ENCODE measurements at regions not wholly inside any gene's neighbourhood (a gene's known extent, or its start where the extent isn't known, plus 50 kb on each side); places are given as distances from the start of the nearest gene placed in this dataset.
"Not testable (repeated sequence)": the region's sequence is repeated elsewhere in the genome, so short reads cannot be mapped to it uniquely, and the experiment has no call there.

GRCh38 chr9:85843949-85844348 lies 97.0 kb upstream of the NAA35 start:
- not testable (repeated sequence) for TF ChIP-seq SPI1 (IDR thresholded peaks at IDR 0.05; ENCODE audit: borderline replicate concordance, low read depth); CTCF (IDR thresholded peaks at IDR 0.05; ENCODE audit: insufficient read depth, low read length); REST (IDR thresholded peaks at IDR 0.05; ENCODE audit: insufficient replicate concordance, low read depth); POLR2AphosphoS5 (IDR thresholded peaks at IDR 0.05; ENCODE audit: low read depth)

All from HL-60 (cell line).